NCI-H526 (cell line): ENCODE measurements at regions not wholly inside any gene's neighbourhood (a gene's known extent, or its start where the extent isn't known, plus 50 kb on each side); places are given as distances from the start of the nearest gene placed in this dataset.
A peak's percentile ranks its signal among the peaks of the same experiment; 100 is the strongest.
"Not testable (repeated sequence)": the region's sequence is repeated elsewhere in the genome, so short reads cannot be mapped to it uniquely, and the experiment has no call there.

Experiments used
- DNase-seq, 2 experiments: peaks; one replicate each; lab custom pipeline; 2025; lab: John Stamatoyannopoulos, UW

- DNase-seq = no peak
Observed at GRCh38 chr2:64879745-64880144, 109.5 kb upstream of the SLC1A4 start.

DNA sequence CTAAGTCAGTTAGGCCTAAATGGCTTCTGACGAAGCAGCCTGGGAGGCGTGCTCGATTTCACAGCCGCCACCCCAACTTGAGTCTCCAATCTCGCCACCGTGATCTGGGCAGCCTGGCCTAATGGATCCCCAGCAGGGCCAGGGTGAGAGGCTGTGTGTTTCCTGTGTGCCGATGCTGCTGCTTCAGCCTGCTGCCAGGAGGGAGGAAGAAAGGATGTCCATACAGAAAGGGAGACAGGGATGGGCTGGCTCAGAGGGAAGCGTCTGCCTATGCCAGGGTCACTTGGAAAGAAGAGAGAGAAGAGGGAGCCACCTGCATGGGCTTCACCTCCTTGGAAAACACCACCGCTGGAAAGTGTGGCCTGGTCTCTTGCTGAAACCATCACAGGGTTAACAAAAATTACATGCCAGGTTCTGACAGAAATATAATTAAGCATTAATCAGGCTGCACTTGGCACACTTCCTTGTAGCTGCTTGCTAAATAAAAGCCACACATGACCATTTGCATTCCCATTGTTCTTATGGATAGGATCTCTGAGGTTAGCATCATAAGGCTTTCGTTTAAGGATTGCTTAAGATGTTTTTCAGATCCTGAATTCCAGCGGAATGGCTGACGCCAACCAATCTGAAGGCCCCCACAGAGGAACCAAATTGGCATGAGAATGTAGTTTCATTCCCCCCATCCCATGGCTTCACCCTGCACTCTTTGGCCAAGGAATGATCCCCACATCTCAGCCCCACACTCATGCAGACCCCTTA lies 108.8 kb upstream of the SLC1A4 start:
- no peak for DNase-seq

DNA sequence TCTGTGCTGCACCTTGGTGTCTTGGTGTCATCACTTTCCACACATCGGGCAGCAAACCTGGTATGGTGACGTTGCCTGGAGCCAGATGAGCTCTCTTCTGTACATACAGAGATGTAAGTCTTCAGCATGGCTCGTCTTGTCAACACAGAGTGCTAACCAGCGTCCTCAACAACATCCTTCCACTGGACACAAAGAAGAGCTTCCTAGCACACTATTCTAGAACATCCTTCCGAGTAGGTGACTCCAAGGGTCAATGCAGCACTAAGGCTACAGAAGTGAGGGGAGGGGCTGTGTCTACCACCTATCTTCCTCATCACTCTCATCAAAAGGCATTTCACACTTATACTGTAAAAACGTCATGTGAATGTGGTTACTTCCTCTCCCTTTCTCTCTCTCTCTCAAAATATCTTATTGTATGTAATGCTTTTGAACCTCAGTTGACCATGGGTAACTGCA lies 108.1 kb upstream of the SLC1A4 start:
- DNase-seq = no peak

GRCh38 chr2:64887565-64887964 lies 101.6 kb upstream of the SLC1A4 start:
- DNase-seq = no peak

DNA sequence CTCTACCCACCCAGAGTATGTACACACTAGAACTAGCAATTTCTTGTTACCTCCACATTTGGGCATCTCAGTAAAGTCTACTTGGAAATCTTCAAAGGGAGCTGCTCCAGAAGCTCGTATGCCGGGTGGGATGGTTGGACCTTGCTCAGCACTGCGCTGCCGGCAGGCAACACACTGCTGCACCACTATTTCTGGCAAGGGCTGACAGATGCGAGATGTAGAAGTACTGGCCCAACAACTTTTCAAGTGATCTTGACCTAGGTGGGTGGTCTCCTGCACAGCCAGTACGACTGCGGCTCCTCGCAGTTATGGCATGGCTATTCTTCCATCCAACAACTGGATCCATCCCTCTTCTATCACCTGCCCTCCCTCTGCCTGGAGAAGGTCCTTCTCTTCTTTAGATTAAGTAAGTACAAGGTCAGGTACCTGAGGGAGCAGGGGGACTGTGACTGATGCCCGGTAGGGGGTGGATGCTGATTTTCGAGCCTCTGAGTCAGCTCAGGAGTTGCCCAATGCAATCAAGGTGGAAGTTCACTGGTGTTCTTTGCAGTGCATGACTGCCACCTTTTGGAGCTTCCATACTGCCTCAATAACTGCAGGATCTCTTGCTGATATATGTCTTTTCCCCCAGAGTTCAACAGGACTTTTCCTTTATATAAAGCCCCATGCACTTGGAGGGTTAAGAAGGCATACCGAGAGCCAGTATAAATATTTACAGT lies 100.4 kb upstream of the SLC1A4 start:
- DNase-seq = peak in 1 of 2 experiments; percentile 26

- DNase-seq = no peak
Observed at GRCh38 chr2:64889803-64890202, 99.4 kb upstream of the SLC1A4 start.

DNA sequence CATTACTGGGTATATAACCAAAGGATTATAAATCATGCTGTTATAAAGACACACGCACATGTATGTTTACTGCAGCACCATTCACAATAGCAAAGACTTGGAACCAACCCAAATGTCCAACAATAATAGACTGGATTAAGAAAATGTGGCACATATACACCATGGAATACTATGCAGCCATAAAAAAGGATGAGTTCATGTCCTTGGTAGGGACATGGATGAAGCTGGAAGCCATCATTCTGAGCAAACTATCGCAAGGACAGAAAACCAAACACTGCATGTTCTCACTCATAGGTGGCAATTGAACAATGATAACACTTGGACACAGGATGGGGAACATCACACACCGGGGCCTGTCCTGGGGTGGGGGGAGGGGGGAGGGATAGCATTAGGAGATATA lies 92.6 kb upstream of the SLC1A4 start:
- not testable (repeated sequence) for DNase-seq

- no peak for DNase-seq
Observed at GRCh38 chr2:64899081-64899865, 89.9 kb upstream of the SLC1A4 start.

GRCh38 chr2:64899876-64900275 lies 89.3 kb upstream of the SLC1A4 start:
- not testable (repeated sequence) for DNase-seq

DNA sequence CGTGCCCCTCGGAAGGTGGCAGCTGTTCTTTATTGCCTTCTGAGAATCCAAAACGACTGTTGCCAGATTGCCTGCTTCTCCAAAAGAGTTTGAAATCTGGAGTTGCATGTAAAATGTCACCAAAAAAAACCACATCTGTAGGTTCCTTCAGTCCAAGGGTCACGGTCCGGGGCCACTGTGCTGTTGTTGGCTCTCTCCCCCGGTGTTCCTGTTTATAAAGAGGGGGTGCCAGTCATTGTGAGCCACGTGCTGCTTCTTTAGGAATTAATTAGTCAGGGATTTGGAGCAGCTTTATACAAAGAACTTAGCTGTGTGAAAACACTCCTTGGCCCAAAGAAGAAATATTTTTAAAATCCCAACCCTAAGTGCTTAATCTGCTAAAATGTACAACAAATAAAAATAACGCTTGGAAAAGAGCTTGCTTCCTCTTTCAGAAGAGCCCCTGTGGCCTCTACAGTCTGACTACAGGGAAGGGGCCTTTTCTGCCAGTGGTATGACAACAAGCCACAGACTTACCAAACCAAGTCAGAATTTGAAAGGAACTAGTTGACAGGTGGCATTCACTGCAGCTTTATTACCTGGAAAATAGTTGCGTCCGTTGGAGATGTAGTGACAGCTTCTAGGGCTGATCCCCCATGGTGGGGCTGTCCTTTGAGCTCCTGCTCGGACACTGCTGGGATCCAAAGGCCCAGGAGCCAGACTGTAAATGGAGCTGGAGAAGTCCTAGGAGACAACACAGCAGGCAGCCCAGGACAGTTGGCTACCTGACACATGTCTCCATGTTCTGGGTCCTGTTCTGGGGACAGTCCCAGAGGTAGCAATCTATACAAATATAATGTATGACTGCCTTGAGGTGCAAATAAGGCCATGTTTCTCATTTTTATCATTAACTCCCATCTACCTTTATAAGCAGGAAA lies 84.5 kb upstream of the SLC1A4 start:
- no peak for DNase-seq

DNA sequence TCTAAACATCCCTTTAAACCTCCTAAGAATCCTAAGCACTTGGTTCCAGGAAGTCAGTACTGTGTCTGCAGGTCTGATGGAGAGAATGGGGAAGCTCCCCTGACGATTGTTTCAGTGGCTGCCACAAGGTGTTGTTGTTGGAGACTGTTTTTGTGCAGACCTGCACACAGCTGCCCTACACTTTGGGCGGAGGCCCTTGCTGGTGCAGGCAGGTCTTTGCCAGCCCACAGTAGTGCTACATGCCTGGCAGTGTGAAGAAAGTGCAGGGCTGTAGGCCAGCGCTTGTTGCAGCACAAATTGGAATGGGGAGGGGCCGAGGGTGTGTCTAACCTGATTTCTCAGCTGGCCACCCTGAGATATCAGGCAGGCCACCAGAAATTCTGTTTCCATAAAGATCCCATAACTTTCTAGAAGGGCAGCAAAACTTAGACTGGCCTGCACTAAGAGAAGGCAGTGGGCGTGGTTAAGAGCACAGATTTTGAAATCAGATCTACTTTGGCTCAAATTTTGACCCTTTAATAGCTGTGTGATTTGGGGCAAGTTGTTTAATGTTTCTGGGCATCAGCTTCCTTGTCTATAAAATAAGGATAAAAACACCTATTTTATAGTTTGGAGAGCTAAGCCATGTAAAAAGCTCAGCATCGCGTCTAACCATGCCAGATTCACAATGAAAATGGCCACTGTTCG lies 83.7 kb upstream of the SLC1A4 start:
- DNase-seq = no peak

DNA sequence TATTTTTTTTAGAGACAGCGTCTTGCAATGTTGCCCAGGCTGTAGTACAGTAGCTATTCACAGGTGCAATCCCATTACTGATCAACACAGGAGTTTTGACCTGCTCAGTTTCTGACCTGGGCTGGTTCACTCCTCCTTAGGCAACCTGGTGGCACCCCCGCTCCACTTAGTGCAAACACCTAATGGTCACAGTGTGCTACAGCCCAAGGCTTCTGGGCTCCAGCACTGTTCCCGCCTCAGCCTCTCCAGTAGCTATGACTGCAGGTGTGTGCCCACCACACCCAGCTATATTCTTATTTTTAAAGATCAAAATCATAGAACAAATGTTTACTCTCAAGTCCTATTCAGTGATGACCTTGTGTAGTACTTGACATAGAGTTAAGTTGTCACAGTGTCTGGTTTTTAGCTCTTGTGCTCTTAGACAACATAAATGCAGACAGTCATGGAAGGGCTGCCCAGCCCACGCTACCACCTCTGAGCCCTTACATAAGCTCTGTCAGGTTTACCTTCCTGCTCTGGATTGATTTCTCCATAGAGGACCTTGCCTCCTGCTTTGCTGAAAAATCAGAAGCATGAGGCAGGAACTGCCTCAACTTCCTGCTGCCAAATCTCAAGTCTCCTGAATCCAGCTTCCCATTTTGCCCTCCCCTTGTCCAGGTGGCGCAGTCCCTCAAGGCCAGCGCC lies 82.2 kb upstream of the SLC1A4 start:
- no peak for DNase-seq

DNA sequence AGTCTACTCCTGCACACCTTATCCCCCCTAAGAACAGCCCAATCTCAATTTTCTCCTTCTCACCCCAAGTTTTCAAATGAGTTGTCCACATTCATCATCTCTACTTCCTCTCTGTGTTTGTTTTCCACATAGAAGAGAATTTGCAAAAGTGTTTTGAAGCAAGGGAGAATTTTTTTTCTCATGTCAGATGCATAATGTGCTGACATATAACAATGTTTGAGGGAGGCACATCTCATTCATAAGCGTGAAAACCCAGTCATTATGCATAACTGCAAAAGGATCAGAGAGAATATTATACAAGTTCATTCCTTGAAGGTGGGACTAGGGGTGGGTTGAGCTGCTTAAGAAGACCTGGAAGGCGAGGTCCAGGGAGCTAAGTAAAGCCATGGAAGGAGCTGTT lies 80.8 kb upstream of the SLC1A4 start:
- no peak for DNase-seq

- no peak for DNase-seq
Observed at GRCh38 chr2:64910523-64910922, 78.7 kb upstream of the SLC1A4 start.

DNA sequence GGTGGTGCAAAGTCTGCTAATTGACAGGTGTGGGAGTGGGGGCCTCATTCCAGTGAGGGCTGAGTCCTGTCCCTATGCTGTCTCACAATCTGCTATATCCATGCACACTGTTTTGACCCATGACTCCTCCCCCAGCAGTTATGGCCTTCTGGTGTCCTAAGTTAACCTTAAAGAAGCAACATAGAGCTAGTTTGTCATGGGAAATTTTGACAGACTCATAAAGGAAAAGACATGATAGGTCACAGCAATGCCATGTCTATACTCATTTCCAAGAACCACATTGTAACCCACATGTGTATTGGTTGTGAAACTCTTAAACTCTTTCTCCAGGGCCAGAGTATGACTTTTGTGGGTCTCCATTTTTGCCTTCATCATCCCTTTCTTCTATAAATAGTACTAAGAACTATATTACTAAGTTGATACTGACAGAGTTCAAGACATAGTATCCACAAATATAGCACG lies 78.2 kb upstream of the SLC1A4 start:
- DNase-seq = no peak

DNA sequence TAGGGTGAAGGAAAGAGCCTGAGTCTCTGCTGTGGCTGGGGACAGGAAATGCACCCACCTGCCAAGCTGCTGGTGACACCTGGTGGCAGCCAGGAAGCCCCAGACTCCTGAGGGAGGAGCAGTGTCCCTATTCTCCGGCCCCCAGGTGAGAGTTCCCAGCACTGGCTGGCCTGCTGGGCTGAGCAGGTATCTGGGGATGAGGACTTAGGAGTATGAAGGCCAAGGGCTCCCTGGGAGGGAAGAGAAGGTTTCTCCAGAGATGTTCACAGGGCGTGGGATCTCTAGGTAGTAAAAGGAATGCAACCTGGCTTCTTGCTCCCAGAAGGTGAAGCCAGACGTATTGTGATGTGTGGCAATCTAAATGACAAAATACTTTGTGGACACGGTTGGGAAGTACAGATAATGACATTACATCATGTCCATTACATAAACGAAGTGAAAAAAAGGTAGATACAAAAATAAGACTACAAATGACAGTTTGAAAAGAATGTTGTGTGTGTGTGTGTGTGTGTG lies 75.8 kb upstream of the SLC1A4 start:
- DNase-seq = peak in 1 of 2 experiments; percentile 56

GRCh38 chr2:64914247-64914646 lies 75.0 kb upstream of the SLC1A4 start:
- no peak for DNase-seq

DNA sequence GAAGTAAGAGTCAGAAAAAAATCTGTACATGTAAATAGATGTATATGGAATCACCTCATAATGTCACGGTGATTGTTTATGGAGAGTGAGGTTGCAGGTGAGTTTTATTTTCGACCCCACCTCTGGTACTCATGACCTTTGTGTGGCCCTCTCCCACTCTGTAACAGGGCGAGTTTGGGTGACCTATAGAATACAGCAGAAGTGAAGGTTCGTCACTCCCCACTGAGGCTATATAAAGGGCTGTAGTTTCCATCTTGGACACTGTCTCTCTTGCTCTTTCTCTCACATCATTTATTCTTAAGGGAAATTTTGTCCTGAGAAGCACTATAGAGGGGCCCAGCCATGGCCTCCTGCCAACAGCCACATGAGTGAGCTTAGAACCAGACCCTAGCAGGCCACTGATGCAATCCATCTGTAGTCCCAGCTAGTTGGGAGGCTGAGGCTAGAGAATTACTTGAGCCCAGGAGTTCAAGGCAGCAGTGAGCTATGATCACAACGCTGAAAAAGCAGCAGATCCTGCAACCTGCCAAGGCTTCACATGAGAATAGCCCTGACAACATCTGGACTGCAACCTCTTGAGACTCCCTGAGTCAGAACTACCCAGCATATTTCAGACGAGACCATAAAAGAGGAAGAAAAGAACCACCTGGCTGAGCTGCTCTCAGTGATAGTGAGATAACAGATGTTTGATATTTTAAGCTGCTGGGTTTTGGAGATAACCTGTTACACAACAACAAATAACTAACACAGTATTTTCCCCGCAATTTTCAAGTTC lies 74.3 kb upstream of the SLC1A4 start:
- DNase-seq = no peak

DNA sequence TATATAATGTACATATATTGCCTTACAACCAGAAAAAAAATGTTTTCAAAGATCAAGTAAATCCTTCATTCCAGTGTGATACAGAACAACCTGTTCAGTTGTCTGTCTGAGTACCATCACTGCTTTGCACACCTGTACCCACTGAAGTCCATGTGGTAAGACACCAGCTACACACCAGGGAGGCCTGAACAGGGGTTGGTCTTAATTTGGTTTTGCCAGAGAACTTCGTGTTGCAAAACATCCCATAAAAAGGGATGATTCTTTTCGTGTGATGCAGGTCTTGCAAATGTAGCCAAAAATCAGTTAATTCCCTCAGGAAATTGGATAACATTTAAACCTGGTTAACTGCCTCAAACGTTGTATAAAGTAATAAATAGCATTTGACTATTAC lies 73.7 kb upstream of the SLC1A4 start:
- DNase-seq = no peak
